ENCODE measurements at regions not wholly inside any gene's neighbourhood (a gene's known extent, or its start where the extent isn't known, plus 50 kb on each side); places are given as distances from the start of the nearest gene placed in this dataset.

GRCh38 chr4:163623787-163624186, 129.3 kb downstream of the TMA16 start:
- DNase-seq = no peak

- DNase-seq = no peak
Measured at GRCh38 chr4:163624727-163625126, 130.2 kb downstream of the TMA16 start.

GRCh38 chr4:163631288-163631687, 136.8 kb downstream of the TMA16 start:
- no peak for DNase-seq

GRCh38 chr4:163638909-163639308, 144.4 kb downstream of the TMA16 start:
- DNase-seq = no peak

GRCh38 chr4:163649557-163650091, 155.1 kb downstream of the TMA16 start:
- no peak for DNase-seq

- no peak for DNase-seq
Measured at GRCh38 chr4:163651761-163652160, 157.3 kb downstream of the TMA16 start.

- DNase-seq = no peak
Measured at GRCh38 chr4:163654621-163655020, 160.1 kb downstream of the TMA16 start.

GRCh38 chr4:163660636-163661035, 166.1 kb downstream of the TMA16 start:
- no peak for DNase-seq

GRCh38 chr4:163662768-163663167, 168.3 kb downstream of the TMA16 start:
- DNase-seq = no peak

- no peak for DNase-seq
Measured at GRCh38 chr4:163663454-163664225, 169.2 kb downstream of the TMA16 start.

GRCh38 chr4:163665101-163665500, 170.6 kb downstream of the TMA16 start:
- no peak for DNase-seq

GRCh38 chr4:163665521-163666331, 171.2 kb downstream of the TMA16 start:
- no peak for DNase-seq

GRCh38 chr4:163666332-163666873, 171.9 kb downstream of the TMA16 start:
- no peak for DNase-seq

GRCh38 chr4:163672751-163673150, 178.3 kb downstream of the TMA16 start:
- DNase-seq = no peak

- no peak for DNase-seq
Measured at GRCh38 chr4:163673848-163674697, 179.6 kb downstream of the TMA16 start.

- no peak for DNase-seq
Measured at GRCh38 chr4:163679189-163679588, 184.7 kb downstream of the TMA16 start.

- DNase-seq = no peak
Measured at GRCh38 chr4:163680386-163681098, 186.1 kb downstream of the TMA16 start.

GRCh38 chr4:163681208-163681821, 186.8 kb downstream of the TMA16 start:
- no peak for DNase-seq

- no peak for DNase-seq
Measured at GRCh38 chr4:163688856-163689255, 194.4 kb downstream of the TMA16 start.

- no peak for DNase-seq
Measured at GRCh38 chr4:163693211-163693610, 198.7 kb downstream of the TMA16 start.

- DNase-seq = no peak
Measured at GRCh38 chr4:163693776-163694175, 199.3 kb downstream of the TMA16 start.

- no peak for DNase-seq
Measured at GRCh38 chr4:163694385-163694784, 199.9 kb downstream of the TMA16 start.
